ENCODE measurements at regions not wholly inside any gene's neighbourhood (a gene's known extent, or its start where the extent isn't known, plus 50 kb on each side); places are given as distances from the start of the nearest gene placed in this dataset.
"Not testable (repeated sequence)": the region's sequence is repeated elsewhere in the genome, so short reads cannot be mapped to it uniquely, and the experiment has no call there.

DNA sequence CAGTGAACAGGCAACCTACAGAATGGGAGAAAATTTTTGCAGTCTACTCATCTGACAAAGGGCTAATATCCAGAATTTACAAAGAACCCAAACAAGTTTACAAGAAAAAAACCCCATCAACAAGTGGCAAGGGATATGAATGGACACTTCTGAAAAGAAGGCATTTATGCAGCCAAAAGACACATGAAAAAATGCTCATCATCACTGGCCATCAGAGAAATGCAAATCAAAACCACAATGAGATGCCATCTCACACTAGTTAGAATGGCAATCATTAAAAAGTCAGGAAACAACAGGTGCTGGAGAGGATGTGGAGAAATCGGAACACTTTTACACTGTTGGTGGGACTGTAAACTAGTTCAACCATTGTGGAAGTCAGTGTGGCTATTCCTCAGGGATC lies 80.3 kb downstream of the ZNF474 start:
- not testable (repeated sequence) for H3K27ac ChIP-seq (ENCODE audit: low read depth, low read length); H3K27me3 ChIP-seq (ENCODE audit: insufficient read depth, low read length); H3K79me2 ChIP-seq (ENCODE audit: control insufficient read depth, insufficient read depth, low read length, unreplicated experiment); H3K4me1 ChIP-seq (ENCODE audit: control insufficient read depth, insufficient read depth, low read length, unreplicated experiment); H2AFZ ChIP-seq (ENCODE audit: low read length, unreplicated experiment); H3K4me3 ChIP-seq (ENCODE audit: low read depth, low read length); H3K36me3 ChIP-seq (ENCODE audit: insufficient read depth, low read length)

DNA sequence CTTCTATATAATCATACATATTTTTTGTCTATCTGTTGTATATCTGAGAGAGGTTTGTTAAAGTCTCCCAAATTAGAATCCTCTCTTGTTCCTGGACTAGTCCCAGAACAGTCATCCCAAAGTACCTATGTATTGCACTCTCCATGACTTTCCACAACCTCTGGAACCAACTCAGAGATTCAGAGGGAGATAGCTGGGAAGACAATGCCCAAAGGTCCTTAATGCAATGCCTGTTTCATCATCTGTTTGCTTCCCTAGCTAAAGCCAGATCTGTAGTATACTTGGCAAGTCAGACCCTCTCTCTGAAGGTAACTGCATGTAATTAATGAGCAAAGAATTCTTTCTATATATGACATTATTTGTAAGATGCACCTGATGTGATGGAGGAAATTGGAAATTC lies 89.4 kb downstream of the ZNF474 start:
- peaks cover 3% of the 10 kb centered on the region; the same call in 1 of the 2 replicates for H3K27me3 ChIP-seq (ENCODE audit: insufficient read depth, low read length)
- no peak overlapping the region for H3K27ac ChIP-seq (ENCODE audit: low read depth, low read length)
- H3K4me3 ChIP-seq (ENCODE audit: low read depth, low read length) = no peak overlapping the region
- H2AFZ ChIP-seq (ENCODE audit: low read length, unreplicated experiment) = no peak overlapping the region
- H3K36me3 ChIP-seq (ENCODE audit: insufficient read depth, low read length) = no peaks in the 10 kb centered on the region
- H3K79me2 ChIP-seq (ENCODE audit: control insufficient read depth, insufficient read depth, low read length, unreplicated experiment) = no peaks in the 10 kb centered on the region
- no peaks in the 10 kb centered on the region for H3K4me1 ChIP-seq (ENCODE audit: control insufficient read depth, insufficient read depth, low read length, unreplicated experiment)

DNA sequence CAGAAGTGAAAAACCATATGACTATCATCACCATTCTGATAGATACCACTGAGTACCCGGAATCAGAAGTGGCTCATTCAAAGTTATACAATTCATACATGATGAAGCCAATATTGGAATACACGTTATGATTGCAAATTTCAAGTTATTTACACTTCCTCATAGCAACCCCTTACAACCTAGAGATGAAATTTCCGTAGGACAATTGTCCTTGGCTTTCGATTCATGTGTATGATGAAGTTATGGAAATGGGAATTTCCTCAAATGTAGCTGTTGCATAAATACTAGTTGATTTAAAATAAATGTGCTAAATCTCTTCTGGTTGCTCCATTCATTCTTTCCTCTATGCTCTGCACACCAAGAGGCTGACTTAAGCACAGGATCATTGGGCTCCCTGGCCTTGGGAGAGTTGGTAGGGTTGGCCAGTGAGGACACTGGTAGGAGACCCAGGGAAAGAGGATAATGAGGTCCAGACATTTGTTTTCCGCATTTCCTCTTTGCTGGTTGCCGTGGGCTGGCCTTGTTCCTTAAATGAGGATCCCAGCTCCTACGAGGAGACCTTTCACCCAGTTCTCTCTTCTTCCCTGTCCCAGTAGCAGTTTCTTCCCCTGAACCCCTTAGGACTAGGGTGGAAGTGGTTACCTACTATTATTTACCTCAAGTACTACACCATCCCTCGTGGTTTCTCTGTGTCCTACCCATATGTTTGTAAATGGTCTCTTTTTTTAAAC lies 90.3 kb downstream of the ZNF474 start:
- no peak overlapping the region for H2AFZ ChIP-seq (ENCODE audit: low read length, unreplicated experiment)
- H3K4me1 ChIP-seq (ENCODE audit: control insufficient read depth, insufficient read depth, low read length, unreplicated experiment) = no peaks in the 10 kb centered on the region
- H3K36me3 ChIP-seq (ENCODE audit: insufficient read depth, low read length) = no peaks in the 10 kb centered on the region
- peaks cover 3% of the 10 kb centered on the region; the same call in 1 of the 2 replicates for H3K27me3 ChIP-seq (ENCODE audit: insufficient read depth, low read length)
- H3K4me3 ChIP-seq (ENCODE audit: low read depth, low read length) = no peak overlapping the region
- no peaks in the 10 kb centered on the region for H3K79me2 ChIP-seq (ENCODE audit: control insufficient read depth, insufficient read depth, low read length, unreplicated experiment)
- no peak overlapping the region for H3K27ac ChIP-seq (ENCODE audit: low read depth, low read length)

- Histone ChIP-seq H3K4me3 (ENCODE audit: low read depth, low read length) (no peak overlapping the region), H3K79me2 (ENCODE audit: control insufficient read depth, insufficient read depth, low read length, unreplicated experiment) (no peaks in the 10 kb centered on the region), H3K4me1 (ENCODE audit: control insufficient read depth, insufficient read depth, low read length, unreplicated experiment) (no peaks in the 10 kb centered on the region), H3K27me3 (ENCODE audit: insufficient read depth, low read length) (peaks cover 3% of the 10 kb centered on the region; the same call in 1 of the 2 replicates), H2AFZ (ENCODE audit: low read length, unreplicated experiment) (no peak overlapping the region), H3K36me3 (ENCODE audit: insufficient read depth, low read length) (no peaks in the 10 kb centered on the region), H3K27ac (ENCODE audit: low read depth, low read length) (no peak overlapping the region)
These were observed 91.2 kb downstream of the ZNF474 start for GRCh38 chr5:122220511-122220910.

DNA sequence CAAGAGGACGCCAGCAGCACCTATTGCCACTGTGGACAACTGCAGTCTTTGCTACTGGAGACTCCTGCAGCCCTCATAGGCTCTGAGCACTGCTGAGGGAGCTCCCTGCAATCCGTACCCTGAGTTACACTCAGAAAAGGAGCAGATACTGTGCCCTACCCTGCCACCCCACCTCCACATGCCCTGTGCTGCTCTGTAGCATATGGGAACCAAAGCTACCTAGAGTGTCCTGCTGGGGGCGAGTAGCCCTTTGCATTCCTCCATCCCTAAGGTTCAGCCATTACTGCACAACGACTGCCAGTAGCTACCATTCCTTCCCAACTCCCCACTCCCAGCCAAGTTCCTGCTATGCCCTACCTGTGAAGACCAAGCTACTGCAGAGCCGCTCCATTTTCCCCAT lies 90.2 kb upstream of the SNCAIP start:
- Histone ChIP-seq H3K79me2 (ENCODE audit: control insufficient read depth, insufficient read depth, low read length, unreplicated experiment) (no peaks in the 10 kb centered on the region), H3K27me3 (ENCODE audit: insufficient read depth, low read length) (peaks cover 3% of the 10 kb centered on the region; the same call in 1 of the 2 replicates), H3K4me3 (ENCODE audit: low read depth, low read length) (no peak overlapping the region), H2AFZ (ENCODE audit: low read length, unreplicated experiment) (no peak overlapping the region), H3K4me1 (ENCODE audit: control insufficient read depth, insufficient read depth, low read length, unreplicated experiment) (no peaks in the 10 kb centered on the region), H3K27ac (ENCODE audit: low read depth, low read length) (no peak overlapping the region), H3K36me3 (ENCODE audit: insufficient read depth, low read length) (no peaks in the 10 kb centered on the region)

DNA sequence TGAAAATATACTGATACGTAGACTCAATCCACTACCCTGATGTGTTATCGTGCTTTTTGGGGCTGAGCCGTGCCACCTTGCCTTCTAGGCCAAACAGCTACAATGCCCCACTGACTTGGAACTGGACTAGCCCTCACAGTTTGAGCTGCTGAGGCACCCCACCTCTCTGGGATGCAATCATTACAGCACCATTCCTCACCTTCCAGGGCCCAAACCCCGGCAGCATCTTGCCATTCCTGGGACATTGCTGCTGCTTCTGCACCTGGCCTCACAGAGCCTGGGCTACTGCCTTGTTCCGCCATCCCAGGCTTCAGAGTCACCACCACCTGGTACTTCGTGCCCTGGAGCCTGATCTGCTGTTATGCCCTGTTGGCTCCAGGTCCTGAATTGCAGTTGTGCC lies 89.5 kb upstream of the SNCAIP start:
- Histone ChIP-seq H2AFZ (ENCODE audit: low read length, unreplicated experiment) (no peak overlapping the region), H3K4me3 (ENCODE audit: low read depth, low read length) (no peak overlapping the region), H3K36me3 (ENCODE audit: insufficient read depth, low read length) (no peaks in the 10 kb centered on the region), H3K79me2 (ENCODE audit: control insufficient read depth, insufficient read depth, low read length, unreplicated experiment) (no peaks in the 10 kb centered on the region), H3K27ac (ENCODE audit: low read depth, low read length) (no peak overlapping the region), H3K27me3 (ENCODE audit: insufficient read depth, low read length) (peaks cover 3% of the 10 kb centered on the region; the same call in 1 of the 2 replicates), H3K4me1 (ENCODE audit: control insufficient read depth, insufficient read depth, low read length, unreplicated experiment) (no peaks in the 10 kb centered on the region)

- Histone ChIP-seq H3K4me1 (ENCODE audit: control insufficient read depth, insufficient read depth, low read length, unreplicated experiment) (no peaks in the 10 kb centered on the region), H3K36me3 (ENCODE audit: insufficient read depth, low read length) (no peaks in the 10 kb centered on the region), H3K27me3 (ENCODE audit: insufficient read depth, low read length) (peaks cover 4% of the 10 kb centered on the region; the same call in 1 of the 2 replicates), H3K79me2 (ENCODE audit: control insufficient read depth, insufficient read depth, low read length, unreplicated experiment) (no peaks in the 10 kb centered on the region), H3K4me3 (ENCODE audit: low read depth, low read length) (no peak overlapping the region), H3K27ac (ENCODE audit: low read depth, low read length) (no peak overlapping the region), H2AFZ (ENCODE audit: low read length, unreplicated experiment) (no peak overlapping the region)
These were observed 83.2 kb upstream of the SNCAIP start for GRCh38 chr5:122228728-122229392.

GRCh38 chr5:122229551-122229950 lies 82.5 kb upstream of the SNCAIP start:
- Histone ChIP-seq H3K27ac (ENCODE audit: low read depth, low read length) (no peak overlapping the region), H2AFZ (ENCODE audit: low read length, unreplicated experiment) (no peak overlapping the region), H3K4me1 (ENCODE audit: control insufficient read depth, insufficient read depth, low read length, unreplicated experiment) (no peaks in the 10 kb centered on the region), H3K27me3 (ENCODE audit: insufficient read depth, low read length) (peaks cover 4% of the 10 kb centered on the region; the same call in 1 of the 2 replicates), H3K4me3 (ENCODE audit: low read depth, low read length) (no peak overlapping the region), H3K36me3 (ENCODE audit: insufficient read depth, low read length) (no peaks in the 10 kb centered on the region), H3K79me2 (ENCODE audit: control insufficient read depth, insufficient read depth, low read length, unreplicated experiment) (no peaks in the 10 kb centered on the region)

- Histone ChIP-seq H3K4me1 (ENCODE audit: control insufficient read depth, insufficient read depth, low read length, unreplicated experiment) (no peaks in the 10 kb centered on the region), H3K79me2 (ENCODE audit: control insufficient read depth, insufficient read depth, low read length, unreplicated experiment) (no peaks in the 10 kb centered on the region), H2AFZ (ENCODE audit: low read length, unreplicated experiment) (no peak overlapping the region), H3K27ac (ENCODE audit: low read depth, low read length) (no peak overlapping the region), H3K36me3 (ENCODE audit: insufficient read depth, low read length) (no peaks in the 10 kb centered on the region), H3K27me3 (ENCODE audit: insufficient read depth, low read length) (no peaks in the 10 kb centered on the region), H3K4me3 (ENCODE audit: low read depth, low read length) (no peak overlapping the region)
These were observed 75.6 kb upstream of the SNCAIP start for GRCh38 chr5:122236270-122237040.

GRCh38 chr5:122237906-122238305 lies 74.1 kb upstream of the SNCAIP start:
- Histone ChIP-seq H3K27ac (ENCODE audit: low read depth, low read length) (no peak overlapping the region), H3K36me3 (ENCODE audit: insufficient read depth, low read length) (no peaks in the 10 kb centered on the region), H3K4me3 (ENCODE audit: low read depth, low read length) (no peak overlapping the region), H2AFZ (ENCODE audit: low read length, unreplicated experiment) (no peak overlapping the region), H3K79me2 (ENCODE audit: control insufficient read depth, insufficient read depth, low read length, unreplicated experiment) (no peaks in the 10 kb centered on the region), H3K27me3 (ENCODE audit: insufficient read depth, low read length) (no peaks in the 10 kb centered on the region), H3K4me1 (ENCODE audit: control insufficient read depth, insufficient read depth, low read length, unreplicated experiment) (no peaks in the 10 kb centered on the region)
